Tibial nerve (tissue), 4 donors: ENCODE measurements at regions not wholly inside any gene's neighbourhood (a gene's known extent, or its start where the extent isn't known, plus 50 kb on each side); places are given as distances from the start of the nearest gene placed in this dataset.

Experiments used
- DNase-seq, 2 donors: peaks; one replicate each; pipeline ENCODE4 v3.0.0-alpha.2; 2019; ENCODE audit warnings: low spot score in 2 of 2
- H3K27ac ChIP-seq, 4 donors: fragments of 200-600 bp; sonication (generic) in 3 of 4; one replicate each; pipeline ENCODE4 v1.5.1; 2017 to 2019; ENCODE audit warnings: mild to moderate bottlenecking in 1 of 4
- H3K27me3 ChIP-seq, 2 donors: fragments of 200-600 bp; sonication (generic) in 1 of 2; one replicate each; pipeline versions ENCODE4 v1.5.1 to v1.6.0; 2017 to 2019
- H3K36me3 ChIP-seq, 3 donors: fragments of 200-600 bp; sonication (generic); one replicate each; pipeline ENCODE4 v1.5.1; 2018 to 2019
- H3K4me1 ChIP-seq, 4 donors: fragments of 200-600 bp; sonication (generic) in 3 of 4; one replicate each; pipeline ENCODE4 v1.5.1; 2017 to 2019
- H3K4me3 ChIP-seq, 4 donors: fragments of 200-600 bp; sonication (generic) in 3 of 4; one replicate each; pipeline ENCODE4 v1.5.1; 2017 to 2019; ENCODE audit warnings: mild to moderate bottlenecking in 1 of 4, moderate library complexity in 1 of 4
- H3K9me3 ChIP-seq, 4 donors: fragments of 200-600 bp; sonication (generic) in 3 of 4; one replicate each; pipeline ENCODE4 v1.5.1; 2017 to 2019
- EP300 ChIP-seq, 2 donors: sonication (generic); formaldehyde crosslinking; IDR thresholded peaks; one replicate each; pipeline ENCODE4 v1.6.1; 2017; ENCODE audit warnings: antibody characterized with exemption in 2 of 2, mild to moderate bottlenecking in 1 of 2
- POLR2A ChIP-seq, 2 donors: fragments of 450-650 bp; IDR thresholded peaks; one replicate each; pipeline ENCODE4 v1.6.1; 2017; ENCODE audit warnings: antibody characterized with exemption in 2 of 2, mild to moderate bottlenecking in 2 of 2, moderate library complexity in 2 of 2
- WGBS, 2 donors: methylation state at CpG; one replicate each; pipeline ENCODE4 v1.1.5; 2018; 5-methylcytosine and 5-hydroxymethylcytosine counted together
- TF ChIP-seq, protein P1 (sequence below), 5 experiments: fragments of 200-600 bp in 3 of 5; fragments of 450-650 bp in 2 of 5; sonication (generic) in 3 of 5; IDR thresholded peaks; one replicate each; pipeline ENCODE4 v1.5.1; 2016 to 2019; ENCODE audit warnings: antibody characterized with exemption in 5 of 5, mild to moderate bottlenecking in 3 of 5, moderate library complexity in 2 of 5

DNA sequence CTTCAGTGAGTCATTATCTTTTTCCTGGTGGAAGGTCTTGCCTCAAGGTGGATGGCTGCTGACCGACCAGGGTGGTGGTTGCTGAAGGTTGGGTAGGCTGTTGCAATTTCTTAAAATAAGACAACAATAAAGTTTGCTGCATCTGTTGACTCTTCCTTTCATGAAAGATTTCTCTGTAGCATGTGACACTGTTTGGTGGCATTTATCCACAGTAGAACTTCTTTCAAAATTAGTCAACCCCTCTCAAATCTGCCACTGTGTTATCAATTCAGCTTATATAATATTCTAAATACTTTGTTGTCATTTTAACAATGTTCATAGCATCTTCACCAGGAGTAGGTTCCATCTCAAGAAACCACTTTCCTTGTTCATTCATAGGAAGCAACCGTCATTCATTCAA lies 66.8 kb upstream of the ATXN1 start:
- WGBS, 2 donors, result 89 to 92% methylated on average over 2 of the region's 2 CpGs
- DNase-seq, result no peak
- Histone ChIP-seq H3K4me1 (no peaks in the 10 kb centered on the region), H3K4me3 (no peak overlapping the region), H3K36me3 (no peaks in the 10 kb centered on the region), H3K9me3 (no peaks in the 10 kb centered on the region), H3K27me3 (no peaks in the 10 kb centered on the region), H3K27ac (no peak overlapping the region)
- TF ChIP-seq, protein P1, sequence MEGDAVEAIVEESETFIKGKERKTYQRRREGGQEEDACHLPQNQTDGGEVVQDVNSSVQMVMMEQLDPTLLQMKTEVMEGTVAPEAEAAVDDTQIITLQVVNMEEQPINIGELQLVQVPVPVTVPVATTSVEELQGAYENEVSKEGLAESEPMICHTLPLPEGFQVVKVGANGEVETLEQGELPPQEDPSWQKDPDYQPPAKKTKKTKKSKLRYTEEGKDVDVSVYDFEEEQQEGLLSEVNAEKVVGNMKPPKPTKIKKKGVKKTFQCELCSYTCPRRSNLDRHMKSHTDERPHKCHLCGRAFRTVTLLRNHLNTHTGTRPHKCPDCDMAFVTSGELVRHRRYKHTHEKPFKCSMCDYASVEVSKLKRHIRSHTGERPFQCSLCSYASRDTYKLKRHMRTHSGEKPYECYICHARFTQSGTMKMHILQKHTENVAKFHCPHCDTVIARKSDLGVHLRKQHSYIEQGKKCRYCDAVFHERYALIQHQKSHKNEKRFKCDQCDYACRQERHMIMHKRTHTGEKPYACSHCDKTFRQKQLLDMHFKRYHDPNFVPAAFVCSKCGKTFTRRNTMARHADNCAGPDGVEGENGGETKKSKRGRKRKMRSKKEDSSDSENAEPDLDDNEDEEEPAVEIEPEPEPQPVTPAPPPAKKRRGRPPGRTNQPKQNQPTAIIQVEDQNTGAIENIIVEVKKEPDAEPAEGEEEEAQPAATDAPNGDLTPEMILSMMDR (IDR thresholded peaks at IDR 0.05), result no peak

DNA sequence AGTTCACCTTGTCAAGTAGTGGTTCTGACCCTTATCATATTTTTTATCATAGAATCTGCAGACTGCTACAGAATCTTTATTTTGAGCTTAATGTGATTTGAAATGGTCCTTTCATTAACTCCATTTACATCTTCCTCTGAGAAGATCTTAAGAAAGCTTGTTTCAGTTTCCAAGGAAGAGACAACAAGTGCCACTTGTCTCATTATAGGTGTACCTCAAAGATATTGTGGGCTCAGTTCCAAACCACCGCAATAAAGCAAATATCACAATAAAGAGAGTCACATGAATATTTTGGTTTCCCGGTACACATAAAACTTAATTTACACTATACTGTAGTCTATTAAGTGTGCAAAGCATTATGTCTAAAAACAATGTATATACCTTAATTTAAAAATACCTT lies 66.4 kb upstream of the ATXN1 start:
- Histone ChIP-seq H3K4me1 (no peaks in the 10 kb centered on the region), H3K9me3 (no peaks in the 10 kb centered on the region), H3K27me3 (no peaks in the 10 kb centered on the region), H3K4me3 (no peak overlapping the region), H3K36me3 (no peaks in the 10 kb centered on the region), H3K27ac (no peak overlapping the region)
- 79 to 87% methylated on average over 2 of the region's 2 CpGs for WGBS, 2 donors
- TF ChIP-seq, protein P1 (IDR thresholded peaks at IDR 0.05), result no peak
- TF ChIP-seq POLR2A (IDR thresholded peaks at IDR 0.05) (no peak), EP300 (IDR thresholded peaks at IDR 0.05) (no peak)
- no peak for DNase-seq

DNA sequence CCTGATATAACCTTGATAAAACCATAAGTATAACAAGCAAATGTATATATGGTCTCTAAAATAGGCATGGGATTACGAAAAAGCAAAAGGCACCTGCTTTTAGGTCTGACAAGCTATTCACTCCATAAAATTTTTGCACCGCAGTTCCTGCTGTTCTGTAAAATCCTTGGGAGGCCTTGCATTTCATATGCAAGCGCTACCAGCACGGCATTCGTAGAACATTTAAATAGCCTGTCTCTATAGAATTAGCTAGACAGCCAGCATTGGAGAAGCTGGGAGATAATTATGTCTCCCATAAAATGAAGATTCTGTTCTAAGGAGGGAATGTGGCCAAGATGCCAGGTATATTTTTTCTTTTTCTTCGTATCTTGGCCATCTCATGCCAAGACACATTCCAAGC lies 64.5 kb upstream of the ATXN1 start:
- no peak overlapping the region for H3K27ac ChIP-seq
- TF ChIP-seq, protein P1 (IDR thresholded peaks at IDR 0.05), result no peak
- TF ChIP-seq EP300 (IDR thresholded peaks at IDR 0.05), result no peak
- no peak for TF ChIP-seq POLR2A (IDR thresholded peaks at IDR 0.05)
- no peaks in the 10 kb centered on the region for H3K36me3 ChIP-seq
- H3K27me3 ChIP-seq, result no peaks in the 10 kb centered on the region
- H3K4me3 ChIP-seq, result no peak overlapping the region
- DNase-seq, result no peak
- 85 to 91% methylated on average over 6 of the region's 6 CpGs for WGBS, 2 donors
- no peaks in the 10 kb centered on the region for H3K4me1 ChIP-seq
- H3K9me3 ChIP-seq, result no peaks in the 10 kb centered on the region

DNA sequence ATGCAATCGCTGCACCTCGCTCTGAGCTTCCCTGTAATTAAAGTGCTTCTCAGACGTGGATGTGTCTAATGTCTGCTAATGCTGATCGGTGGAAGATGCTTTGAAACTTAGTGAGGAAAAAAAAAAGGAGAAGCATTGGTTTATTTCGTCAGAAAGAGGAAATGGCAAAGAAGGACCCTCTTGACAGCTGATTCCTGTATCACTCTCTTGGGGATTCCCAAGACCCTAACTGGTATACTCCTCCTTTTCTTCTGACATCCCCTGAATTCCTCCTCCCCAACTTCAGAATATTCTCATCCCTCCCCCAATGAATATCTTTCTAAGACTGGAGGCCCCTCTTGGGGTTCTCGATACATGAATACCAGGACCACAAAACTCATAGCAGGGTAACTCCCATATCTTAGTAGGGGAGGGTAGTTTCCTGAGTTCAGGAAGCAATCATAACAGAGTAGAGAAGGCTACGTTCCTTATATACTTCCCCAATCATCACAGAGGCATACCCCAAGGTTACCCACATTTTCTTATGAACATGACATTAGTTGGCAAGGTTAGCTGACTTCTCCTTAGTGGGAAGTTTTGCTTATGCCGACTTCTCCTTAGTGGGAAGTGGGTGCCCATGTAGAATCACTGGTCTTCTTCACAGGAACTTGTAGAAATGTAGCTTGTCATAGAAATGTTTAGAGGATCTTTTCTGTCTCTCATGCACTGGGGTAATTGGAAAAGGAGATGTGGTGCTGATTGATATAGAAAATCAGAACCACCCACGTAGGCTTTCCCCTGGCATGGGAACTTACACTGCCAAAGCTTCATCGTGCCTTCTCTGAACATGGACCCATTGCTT lies 63.8 kb upstream of the ATXN1 start:
- H3K4me1 ChIP-seq, result no peaks in the 10 kb centered on the region
- no peak overlapping the region for H3K4me3 ChIP-seq
- no peaks in the 10 kb centered on the region for H3K27me3 ChIP-seq
- no peaks in the 10 kb centered on the region for H3K36me3 ChIP-seq
- WGBS, 2 donors, result 73 to 74% methylated on average over 10 of the region's 10 CpGs
- DNase-seq, result no peak
- TF ChIP-seq, protein P1 (IDR thresholded peaks at IDR 0.05), result no peak
- TF ChIP-seq POLR2A (IDR thresholded peaks at IDR 0.05) (no peak), EP300 (IDR thresholded peaks at IDR 0.05) (no peak)
- no peak overlapping the region for H3K27ac ChIP-seq
- no peaks in the 10 kb centered on the region for H3K9me3 ChIP-seq

DNA sequence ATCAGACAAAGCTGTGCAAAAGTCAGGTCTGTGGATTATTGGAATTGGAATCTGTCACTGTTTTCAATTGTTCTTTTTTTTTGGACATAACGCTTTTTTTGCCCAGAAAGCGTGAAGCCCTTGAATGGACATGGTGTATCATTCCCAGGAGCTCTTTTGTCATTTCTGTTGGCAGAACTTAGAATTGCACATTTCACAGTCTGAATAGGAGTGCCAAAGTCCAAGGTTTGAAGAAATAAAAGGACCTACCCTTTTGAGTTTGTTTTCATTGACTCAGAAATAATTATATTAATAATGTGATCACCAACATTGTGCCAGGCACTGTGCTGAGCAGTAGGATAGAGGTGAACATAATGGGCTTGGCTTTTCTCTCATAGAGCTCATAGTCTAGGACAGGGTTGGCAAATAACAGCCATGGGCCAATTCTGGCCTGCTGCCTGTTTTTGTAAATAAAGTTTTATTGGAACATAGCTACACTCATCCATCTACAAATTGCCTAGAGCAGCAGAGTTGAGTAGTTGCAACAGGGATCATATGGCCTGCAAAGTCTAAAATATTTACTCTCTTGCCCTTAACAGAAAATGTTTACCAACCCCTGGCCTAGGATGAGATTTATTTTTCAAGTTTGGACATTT lies 62.6 kb upstream of the ATXN1 start:
- no peaks in the 10 kb centered on the region for H3K36me3 ChIP-seq
- TF ChIP-seq, protein P1 (IDR thresholded peaks at IDR 0.05), result no peak
- no peak for TF ChIP-seq POLR2A (IDR thresholded peaks at IDR 0.05)
- no peak for TF ChIP-seq EP300 (IDR thresholded peaks at IDR 0.05)
- no peaks in the 10 kb centered on the region for H3K4me1 ChIP-seq
- DNase-seq, result no peak
- 86 to 91% methylated on average over 2 of the region's 2 CpGs for WGBS, 2 donors
- H3K27ac ChIP-seq, result no peak overlapping the region
- H3K4me3 ChIP-seq, result no peak overlapping the region
- H3K27me3 ChIP-seq, result no peaks in the 10 kb centered on the region
- H3K9me3 ChIP-seq, result no peaks in the 10 kb centered on the region
